ENCODE measurements at regions not wholly inside any gene's neighbourhood (a gene's known extent, or its start where the extent isn't known, plus 50 kb on each side); places are given as distances from the start of the nearest gene placed in this dataset.
"Not testable (repeated sequence)": the region's sequence is repeated elsewhere in the genome, so short reads cannot be mapped to it uniquely, and the experiment has no call there.

- TF ChIP-seq ZNF692, ZSCAN30 (tag by site-specific recombination; IDR thresholded peaks at IDR 0.05): not testable (repeated sequence)
Measured at GRCh38 chr21:9950363-9950762, 571.0 kb upstream of the TPTE start.
